ENCODE measurements at regions not wholly inside any gene's neighbourhood (a gene's known extent, or its start where the extent isn't known, plus 50 kb on each side); places are given as distances from the start of the nearest gene placed in this dataset.
A peak's percentile ranks its signal among the peaks of the same experiment; 100 is the strongest.

- no peak for DNase-seq (ENCODE audit: low read depth in 2 of 2)
Measured at GRCh38 chr15:68871507-68871906, 50.8 kb upstream of the ANP32A start.

- no peak for DNase-seq (ENCODE audit: low read depth in 2 of 2)
Measured at GRCh38 chr15:68874788-68875187, 54.1 kb upstream of the ANP32A start.

GRCh38 chr15:68875377-68876116 is 54.8 kb upstream of the SPESP1 start:
- peak; percentile 81 to 82 for DNase-seq (ENCODE audit: low read depth in 2 of 2)

- no peak for DNase-seq (ENCODE audit: low read depth in 2 of 2)
Measured at GRCh38 chr15:68877626-68878025, 52.7 kb upstream of the SPESP1 start.

- DNase-seq (ENCODE audit: low read depth in 2 of 2): no peak
Measured at GRCh38 chr15:68880382-68880781, 49.9 kb upstream of the SPESP1 start.
